Transverse colon (tissue), 3 donors: ENCODE measurements at regions not wholly inside any gene's neighbourhood (a gene's known extent, or its start where the extent isn't known, plus 50 kb on each side); places are given as distances from the start of the nearest gene placed in this dataset.
"Not testable (repeated sequence)": the region's sequence is repeated elsewhere in the genome, so short reads cannot be mapped to it uniquely, and the experiment has no call there.

Experiments
- CTCF ChIP-seq, 5 experiments: fragments of 200-600 bp in 3 of 5; fragments of 450-650 bp in 2 of 5; sonication (generic) in 3 of 5; IDR thresholded peaks; 1 replicate in 2 of 5; 2 replicates in 3 of 5; pipeline ENCODE4 v1.5.1; 2016 to 2017; ENCODE audit warnings: antibody characterized with exemption in 5 of 5, inconsistent platforms in 3 of 5, mild to moderate bottlenecking in 2 of 5, moderate library complexity in 1 of 5
- EP300 ChIP-seq: sonication (generic); formaldehyde crosslinking; IDR thresholded peaks from one replicate; pipeline ENCODE4 v1.6.1; 2017; ENCODE audit warnings: antibody characterized with exemption, low read depth

GRCh38 chr9:16294940-16295339 is 575.5 kb downstream of the BNC2 start:
- TF ChIP-seq EP300; CTCF (IDR thresholded peaks at IDR 0.05): not testable (repeated sequence)
